Keratinocyte (primary cell): ENCODE measurements at regions not wholly inside any gene's neighbourhood (a gene's known extent, or its start where the extent isn't known, plus 50 kb on each side); places are given as distances from the start of the nearest gene placed in this dataset.

Experiments used
- DNase-seq: peaks from one replicate; pipeline ENCODE4 v3.0.0-alpha.2; 2011; ENCODE audit warnings: low read depth, missing footprints, low spot score
- FAIRE-seq: peaks from 2 replicates; lab custom pipeline; 2011; peaks lifted over from hg19 to GRCh38; lab: Jason Lieb, UNC
- H2AFZ ChIP-seq: 2 replicates; pipeline ENCODE4 v1.6.0; 2012; ENCODE audit warnings: low read length, control low read depth, inconsistent platforms; ENCODE audit not compliant: control insufficient read depth
- H3K27ac ChIP-seq: 2 replicates; pipeline ENCODE4 v1.5.1; 2011; ENCODE audit warnings: low read length; ENCODE audit not compliant: control insufficient read depth, insufficient read depth
- H3K27me3 ChIP-seq: 3 replicates; pipeline ENCODE4 v1.6.0; 2011; ENCODE audit warnings: low read length; ENCODE audit not compliant: control insufficient read depth, insufficient read depth; ENCODE audit errors: extremely low read depth
- H3K36me3 ChIP-seq, 2 experiments: 2 replicates in 1 of 2; 3 replicates in 1 of 2; pipeline ENCODE4 v1.5.1; 2011; ENCODE audit warnings: low read length in 2 of 2, mild to moderate bottlenecking in 1 of 2; ENCODE audit not compliant: control insufficient read depth in 2 of 2, insufficient read depth in 2 of 2; ENCODE audit errors: extremely low read depth in 1 of 2
- H3K4me1 ChIP-seq: 3 replicates; pipeline ENCODE4 v1.5.1; 2011; ENCODE audit warnings: low read length; ENCODE audit not compliant: control insufficient read depth, insufficient read depth; ENCODE audit errors: extremely low read depth
- H3K4me2 ChIP-seq: 3 replicates; pipeline ENCODE4 v1.6.0; 2011; ENCODE audit warnings: low read depth, low read length; ENCODE audit not compliant: control insufficient read depth, insufficient read depth; ENCODE audit errors: extremely low read depth
- H3K4me3 ChIP-seq, 3 experiments: fragments of 200-600 bp in 1 of 3; sonication (generic) in 1 of 3; 2 replicates in 2 of 3; 3 replicates in 1 of 3; pipeline ENCODE4 v1.5.1; 2011 to 2016; ENCODE audit warnings: low read length in 3 of 3, mild to moderate bottlenecking in 3 of 3, control low read depth in 2 of 3, inconsistent platforms in 1 of 3, low read depth in 1 of 3, mixed read lengths in 1 of 3, mixed run types in 1 of 3, moderate library complexity in 1 of 3; ENCODE audit not compliant: control insufficient read depth in 2 of 3, insufficient read depth in 2 of 3; ENCODE audit errors: extremely low read depth in 1 of 3
- H3K79me2 ChIP-seq: 2 replicates; pipeline ENCODE4 v1.6.0; 2012; ENCODE audit warnings: low read length; ENCODE audit not compliant: control insufficient read depth, insufficient read depth
- H3K9ac ChIP-seq: 3 replicates; pipeline ENCODE4 v1.6.0; 2011; ENCODE audit warnings: low read length; ENCODE audit not compliant: control insufficient read depth, insufficient read depth; ENCODE audit errors: extremely low read depth
- H3K9me1 ChIP-seq: 3 replicates; pipeline ENCODE4 v1.6.0; 2011; ENCODE audit warnings: low read length; ENCODE audit not compliant: control insufficient read depth, insufficient read depth; ENCODE audit errors: extremely low read depth
- H3K9me3 ChIP-seq: 2 replicates; pipeline ENCODE4 v1.5.1; 2012; ENCODE audit warnings: low read depth, low read length; ENCODE audit not compliant: control insufficient read depth
- H4K20me1 ChIP-seq: 3 replicates; pipeline ENCODE4 v1.6.0; 2011; ENCODE audit warnings: low read length; ENCODE audit not compliant: control insufficient read depth, insufficient read depth; ENCODE audit errors: extremely low read depth
- CTCF ChIP-seq, 3 experiments: IDR thresholded peaks in 1 of 3; conservative IDR thresholded peaks in 1 of 3; optimal IDR thresholded peaks in 1 of 3; 2 replicates in 2 of 3; 3 replicates in 1 of 3; pipeline versions ENCODE3 to v1.5.1; 2011; ENCODE audit warnings: low read length in 3 of 3, mild to moderate bottlenecking in 3 of 3, moderate library complexity in 2 of 3, control low read depth in 1 of 3, inconsistent platforms in 1 of 3; ENCODE audit not compliant: insufficient read depth in 2 of 3; ENCODE audit errors: extremely low read depth in 1 of 3
- EZH2 ChIP-seq: IDR thresholded peaks from one replicate; pipeline ENCODE4 v1.6.1; 2012; ENCODE audit warnings: inconsistent platforms, mild to moderate bottlenecking, low read length, moderate library complexity
- dilution Hi-C: fragments of 300-500 bp; cut with MboI; formaldehyde crosslinking; loops from one replicate; pipeline ENCODE4 v1.7.0; 2020; ENCODE audit warnings: low sequenced_read_pairs; ENCODE audit not compliant: extremely low pct_ligation_motif_present

- no peak for DNase-seq
- dilution Hi-C loops = no loop called here
- H3K27me3 ChIP-seq = no peaks in the 10 kb centered on the region
- H3K79me2 ChIP-seq = no peaks in the 10 kb centered on the region
- H3K27ac ChIP-seq = no peak overlapping the region
- no peak overlapping the region for H3K4me3 ChIP-seq
- TF ChIP-seq CTCF (optimal IDR thresholded peaks at IDR 0.05 in 1 of 3, IDR thresholded peaks at IDR 0.05 in 1 of 3, conservative IDR thresholded peaks at IDR 0.05 in 1 of 3; ENCODE audit: extremely low read depth in 1 of 3, insufficient read depth in 2 of 3, low read length in 3 of 3) (no peak), EZH2 (no peak)
- H3K9me3 ChIP-seq = no peaks in the 10 kb centered on the region
- H3K9me1 ChIP-seq = no peaks in the 10 kb centered on the region
- no peak overlapping the region for H3K9ac ChIP-seq
- H4K20me1 ChIP-seq = no peaks in the 10 kb centered on the region
- no peak for FAIRE-seq
- no peak overlapping the region for H3K4me2 ChIP-seq
- H3K36me3 ChIP-seq = no peaks in the 10 kb centered on the region
- H3K4me1 ChIP-seq = no peaks in the 10 kb centered on the region
- H2AFZ ChIP-seq = no peak overlapping the region
These were observed 367.6 kb downstream of the TENT5A start for GRCh38 chr6:81384921-81385320.

GRCh38 chr6:81383472-81383871 is 369.0 kb downstream of the TENT5A start:
- Histone ChIP-seq H3K9ac (no peak overlapping the region), H3K4me1 (no peaks in the 10 kb centered on the region), H3K79me2 (no peaks in the 10 kb centered on the region), H3K4me2 (no peak overlapping the region), H3K9me3 (no peaks in the 10 kb centered on the region), H4K20me1 (no peaks in the 10 kb centered on the region), H3K4me3 (no peak overlapping the region), H3K27me3 (no peaks in the 10 kb centered on the region), H2AFZ (no peak overlapping the region), H3K27ac (no peak overlapping the region), H3K9me1 (no peaks in the 10 kb centered on the region), H3K36me3 (no peaks in the 10 kb centered on the region)
- no peak for TF ChIP-seq CTCF (optimal IDR thresholded peaks at IDR 0.05 in 1 of 3, IDR thresholded peaks at IDR 0.05 in 1 of 3, conservative IDR thresholded peaks at IDR 0.05 in 1 of 3; ENCODE audit: extremely low read depth in 1 of 3, insufficient read depth in 2 of 3, low read length in 3 of 3)
- TF ChIP-seq EZH2 = no peak
- no peak for DNase-seq
- dilution Hi-C loops = no loop called here
- no peak for FAIRE-seq
